ENCODE measurements at regions not wholly inside any gene's neighbourhood (a gene's known extent, or its start where the extent isn't known, plus 50 kb on each side); places are given as distances from the start of the nearest gene placed in this dataset.
A peak's percentile ranks its signal among the peaks of the same experiment; 100 is the strongest.

GRCh38 chr5:33241802-33242201 is 199.0 kb upstream of the TARS1 start (continued):
- TF ChIP-seq ZFP1 (CRISPR knock-in tag; IDR thresholded peaks at IDR 0.05) (peak; percentile 58; the same call in 1 of the 2 replicates), FOXJ2 (tag; IDR thresholded peaks at IDR 0.05) (peak; percentile 84), STAT6 (CRISPR knock-in tag; IDR thresholded peaks at IDR 0.05) (no peak), WHSC1 (IDR thresholded peaks at IDR 0.05; ENCODE audit: low read length) (no peak)

- no peak overlapping the region for H2AFZ ChIP-seq (ENCODE audit: low read depth, low read length)
- no peaks in the 10 kb centered on the region for H3K36me3 ChIP-seq (ENCODE audit: control insufficient read depth, insufficient read depth, low read length)
- H3K27me3 ChIP-seq (ENCODE audit: control insufficient read depth in 2 of 2, insufficient read depth in 2 of 2, low read length in 2 of 2): no peaks in the 10 kb centered on the region
- 7% methylated on average over 2 of the region's 2 CpGs for WGBS (ENCODE audit: insufficient coverage, low coverage, missing lambda C conversion rate)
- in situ Hi-C loops (cut with MboI): no loop called here
- no peaks in the 10 kb centered on the region for H4K20me1 ChIP-seq (replicated peaks; ENCODE audit: control insufficient read depth, insufficient read depth, low read length)
- no peaks in the 10 kb centered on the region; a peak in 1 of 5 replicates for H3K4me1 ChIP-seq (replicated peaks in 1 of 2; ENCODE audit: control insufficient read depth in 2 of 2, insufficient read depth in 2 of 2, low read length in 2 of 2)
- no peaks in the 10 kb centered on the region for H3K9me1 ChIP-seq (ENCODE audit: control insufficient read depth, insufficient read depth, low read length)
- DNase-seq (ENCODE audit: extremely low read depth in 1 of 4, low spot score in 3 of 4): no peak
- no peak for FAIRE-seq
- H3K4me2 ChIP-seq (ENCODE audit: insufficient read depth, low read length): no peak overlapping the region
- ATAC-seq: no peak
- intact Hi-C loops (cut with micrococcal nuclease): no loop called here
- no peak overlapping the region for H3K27ac ChIP-seq (ENCODE audit: extremely low read depth, low read depth, low read length)
- ChIA-PET POLR2A (no interaction called here), CTCF (ENCODE audit: low intra/inter-chr PET ratio) (no interaction called here)
- no TSS peak for BruUV-seq (replicated peaks)
- peaks cover 2% of the 10 kb centered on the region; the same call in 1 of the 2 replicates for H3K9me3 ChIP-seq (replicated peaks; ENCODE audit: control insufficient read depth, insufficient read depth, low read depth, low read length)
- no peaks in the 10 kb centered on the region for H3K79me2 ChIP-seq (ENCODE audit: control insufficient read depth, insufficient read depth, low read length)
- no peak overlapping the region for H3K9ac ChIP-seq (ENCODE audit: insufficient read depth in 1 of 2, low read depth in 2 of 2, low read length in 2 of 2)
- H3K4me3 ChIP-seq: no peak overlapping the region
- TF ChIP-seq IRF2 (CRISPR knock-in tag; IDR thresholded peaks at IDR 0.05) (no peak), GABPB2 (CRISPR knock-in tag; conservative IDR thresholded peaks at IDR 0.05) (no peak), WHSC1 (IDR thresholded peaks at IDR 0.05; ENCODE audit: low read length) (no peak), SMARCC2 (IDR thresholded peaks at IDR 0.05; ENCODE audit: low read depth) (no peak), CSDE1 (IDR thresholded peaks at IDR 0.05) (no peak), RNF219 (CRISPR knock-in tag; IDR thresholded peaks at IDR 0.05) (no peak), CXXC5 (CRISPR knock-in tag; IDR thresholded peaks at IDR 0.05) (no peak), ZNF274 (IDR thresholded peaks at IDR 0.05; ENCODE audit: borderline replicate concordance, low read depth, low read length) (no peak), HOMEZ (CRISPR knock-in tag; IDR thresholded peaks at IDR 0.05) (no peak), KAT8 (IDR thresholded peaks at IDR 0.05; ENCODE audit: low read depth) (no peak), THRB (CRISPR knock-in tag; conservative IDR thresholded peaks at IDR 0.05) (no peak)
Observed at GRCh38 chr5:33242277-33242676, 198.5 kb upstream of the TARS1 start.
